ENCODE measurements at regions not wholly inside any gene's neighbourhood (a gene's known extent, or its start where the extent isn't known, plus 50 kb on each side); places are given as distances from the start of the nearest gene placed in this dataset.
A peak's percentile ranks its signal among the peaks of the same experiment; 100 is the strongest.

DNA sequence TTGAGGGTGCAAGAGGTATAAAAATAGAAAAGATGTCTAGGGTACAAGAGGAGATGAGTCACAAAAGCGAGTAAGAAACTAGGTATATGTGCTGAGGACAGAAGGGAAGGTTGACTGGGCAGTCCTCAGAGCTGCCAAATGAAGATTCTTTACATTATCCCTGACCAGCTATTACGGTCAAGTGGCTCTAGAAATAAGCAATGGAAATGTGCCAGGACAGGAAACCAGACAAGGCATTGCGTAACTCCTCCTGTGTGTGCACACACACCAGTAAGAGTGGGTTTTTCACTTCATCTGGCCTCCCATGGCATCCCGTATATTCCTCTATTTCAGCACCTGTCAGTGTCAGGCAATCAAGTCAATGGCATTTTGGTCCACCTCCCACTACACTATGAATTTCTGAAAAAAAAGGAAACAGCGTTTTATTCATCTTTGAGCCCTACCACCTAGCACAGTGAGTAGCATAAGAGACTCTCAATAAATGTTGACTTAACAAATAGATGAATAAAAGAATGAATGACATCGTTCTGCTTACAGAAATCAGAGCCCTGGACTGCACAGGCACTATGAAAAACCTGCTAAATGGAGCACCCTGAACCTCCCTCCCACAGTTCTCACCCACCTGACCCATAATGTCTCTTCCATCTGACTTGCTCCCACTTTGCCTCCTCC lies 62.6 kb upstream of the KLF3 start (continued):
- TF ChIP-seq, protein P1, sequence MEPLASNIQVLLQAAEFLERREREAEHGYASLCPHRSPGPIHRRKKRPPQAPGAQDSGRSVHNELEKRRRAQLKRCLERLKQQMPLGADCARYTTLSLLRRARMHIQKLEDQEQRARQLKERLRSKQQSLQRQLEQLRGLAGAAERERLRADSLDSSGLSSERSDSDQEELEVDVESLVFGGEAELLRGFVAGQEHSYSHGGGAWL (CRISPR knock-in tag; IDR thresholded peaks at IDR 0.05), result no peak
- peak; percentile 49; the same call in 1 of the 2 replicates for TF ChIP-seq RXRB (CRISPR knock-in tag; IDR thresholded peaks at IDR 0.05; ENCODE audit: borderline replicate concordance)
- peak; percentile 62; the same call in 1 of the 2 replicates for TF ChIP-seq ZNF331 (CRISPR knock-in tag; IDR thresholded peaks at IDR 0.05)
- TF ChIP-seq BCL6 (CRISPR knock-in tag; IDR thresholded peaks at IDR 0.05), result peak; percentile 55; the same call in 1 of the 2 replicates
- TF ChIP-seq, protein P2, sequence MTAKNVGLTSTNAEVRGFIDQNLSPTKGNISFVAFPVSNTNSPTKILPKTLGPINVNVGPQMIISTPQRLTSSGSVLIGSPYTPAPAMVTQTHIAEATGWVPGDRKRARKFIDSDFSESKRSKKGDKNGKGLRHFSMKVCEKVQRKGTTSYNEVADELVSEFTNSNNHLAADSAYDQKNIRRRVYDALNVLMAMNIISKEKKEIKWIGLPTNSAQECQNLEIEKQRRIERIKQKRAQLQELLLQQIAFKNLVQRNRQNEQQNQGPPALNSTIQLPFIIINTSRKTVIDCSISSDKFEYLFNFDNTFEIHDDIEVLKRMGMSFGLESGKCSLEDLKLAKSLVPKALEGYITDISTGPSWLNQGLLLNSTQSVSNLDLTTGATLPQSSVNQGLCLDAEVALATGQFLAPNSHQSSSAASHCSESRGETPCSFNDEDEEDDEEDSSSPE (CRISPR knock-in tag; IDR thresholded peaks at IDR 0.05), result no peak
- TF ChIP-seq FOSL2 (CRISPR knock-in tag; IDR thresholded peaks at IDR 0.05), result peak; percentile 67
- no peak for TF ChIP-seq MBD4 (IDR thresholded peaks at IDR 0.05; ENCODE audit: borderline replicate concordance, low read length)
- peak; percentile 68 for TF ChIP-seq ZMYM4 (CRISPR knock-in tag; IDR thresholded peaks at IDR 0.05)
- peak; percentile 38; the same call in 1 of the 2 replicates for TF ChIP-seq ZNF12 (CRISPR knock-in tag; IDR thresholded peaks at IDR 0.05)
- TF ChIP-seq, protein P3, sequence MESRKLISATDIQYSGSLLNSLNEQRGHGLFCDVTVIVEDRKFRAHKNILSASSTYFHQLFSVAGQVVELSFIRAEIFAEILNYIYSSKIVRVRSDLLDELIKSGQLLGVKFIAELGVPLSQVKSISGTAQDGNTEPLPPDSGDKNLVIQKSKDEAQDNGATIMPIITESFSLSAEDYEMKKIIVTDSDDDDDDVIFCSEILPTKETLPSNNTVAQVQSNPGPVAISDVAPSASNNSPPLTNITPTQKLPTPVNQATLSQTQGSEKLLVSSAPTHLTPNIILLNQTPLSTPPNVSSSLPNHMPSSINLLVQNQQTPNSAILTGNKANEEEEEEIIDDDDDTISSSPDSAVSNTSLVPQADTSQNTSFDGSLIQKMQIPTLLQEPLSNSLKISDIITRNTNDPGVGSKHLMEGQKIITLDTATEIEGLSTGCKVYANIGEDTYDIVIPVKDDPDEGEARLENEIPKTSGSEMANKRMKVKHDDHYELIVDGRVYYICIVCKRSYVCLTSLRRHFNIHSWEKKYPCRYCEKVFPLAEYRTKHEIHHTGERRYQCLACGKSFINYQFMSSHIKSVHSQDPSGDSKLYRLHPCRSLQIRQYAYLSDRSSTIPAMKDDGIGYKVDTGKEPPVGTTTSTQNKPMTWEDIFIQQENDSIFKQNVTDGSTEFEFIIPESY (CRISPR knock-in tag; IDR thresholded peaks at IDR 0.05), result no peak
- TF ChIP-seq ZIK1 (CRISPR knock-in tag; IDR thresholded peaks at IDR 0.05; ENCODE audit: borderline replicate concordance, low read depth), result no peak
- TF ChIP-seq, protein P4, sequence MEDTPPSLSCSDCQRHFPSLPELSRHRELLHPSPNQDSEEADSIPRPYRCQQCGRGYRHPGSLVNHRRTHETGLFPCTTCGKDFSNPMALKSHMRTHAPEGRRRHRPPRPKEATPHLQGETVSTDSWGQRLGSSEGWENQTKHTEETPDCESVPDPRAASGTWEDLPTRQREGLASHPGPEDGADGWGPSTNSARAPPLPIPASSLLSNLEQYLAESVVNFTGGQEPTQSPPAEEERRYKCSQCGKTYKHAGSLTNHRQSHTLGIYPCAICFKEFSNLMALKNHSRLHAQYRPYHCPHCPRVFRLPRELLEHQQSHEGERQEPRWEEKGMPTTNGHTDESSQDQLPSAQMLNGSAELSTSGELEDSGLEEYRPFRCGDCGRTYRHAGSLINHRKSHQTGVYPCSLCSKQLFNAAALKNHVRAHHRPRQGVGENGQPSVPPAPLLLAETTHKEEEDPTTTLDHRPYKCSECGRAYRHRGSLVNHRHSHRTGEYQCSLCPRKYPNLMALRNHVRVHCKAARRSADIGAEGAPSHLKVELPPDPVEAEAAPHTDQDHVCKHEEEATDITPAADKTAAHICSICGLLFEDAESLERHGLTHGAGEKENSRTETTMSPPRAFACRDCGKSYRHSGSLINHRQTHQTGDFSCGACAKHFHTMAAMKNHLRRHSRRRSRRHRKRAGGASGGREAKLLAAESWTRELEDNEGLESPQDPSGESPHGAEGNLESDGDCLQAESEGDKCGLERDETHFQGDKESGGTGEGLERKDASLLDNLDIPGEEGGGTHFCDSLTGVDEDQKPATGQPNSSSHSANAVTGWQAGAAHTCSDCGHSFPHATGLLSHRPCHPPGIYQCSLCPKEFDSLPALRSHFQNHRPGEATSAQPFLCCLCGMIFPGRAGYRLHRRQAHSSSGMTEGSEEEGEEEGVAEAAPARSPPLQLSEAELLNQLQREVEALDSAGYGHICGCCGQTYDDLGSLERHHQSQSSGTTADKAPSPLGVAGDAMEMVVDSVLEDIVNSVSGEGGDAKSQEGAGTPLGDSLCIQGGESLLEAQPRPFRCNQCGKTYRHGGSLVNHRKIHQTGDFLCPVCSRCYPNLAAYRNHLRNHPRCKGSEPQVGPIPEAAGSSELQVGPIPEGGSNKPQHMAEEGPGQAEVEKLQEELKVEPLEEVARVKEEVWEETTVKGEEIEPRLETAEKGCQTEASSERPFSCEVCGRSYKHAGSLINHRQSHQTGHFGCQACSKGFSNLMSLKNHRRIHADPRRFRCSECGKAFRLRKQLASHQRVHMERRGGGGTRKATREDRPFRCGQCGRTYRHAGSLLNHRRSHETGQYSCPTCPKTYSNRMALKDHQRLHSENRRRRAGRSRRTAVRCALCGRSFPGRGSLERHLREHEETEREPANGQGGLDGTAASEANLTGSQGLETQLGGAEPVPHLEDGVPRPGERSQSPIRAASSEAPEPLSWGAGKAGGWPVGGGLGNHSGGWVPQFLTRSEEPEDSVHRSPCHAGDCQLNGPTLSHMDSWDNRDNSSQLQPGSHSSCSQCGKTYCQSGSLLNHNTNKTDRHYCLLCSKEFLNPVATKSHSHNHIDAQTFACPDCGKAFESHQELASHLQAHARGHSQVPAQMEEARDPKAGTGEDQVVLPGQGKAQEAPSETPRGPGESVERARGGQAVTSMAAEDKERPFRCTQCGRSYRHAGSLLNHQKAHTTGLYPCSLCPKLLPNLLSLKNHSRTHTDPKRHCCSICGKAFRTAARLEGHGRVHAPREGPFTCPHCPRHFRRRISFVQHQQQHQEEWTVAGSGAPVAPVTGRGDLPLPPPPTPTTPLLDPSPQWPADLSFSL (CRISPR knock-in tag; IDR thresholded peaks at IDR 0.05), result peak; percentile 65; the same call in 1 of the 2 replicates
- TF ChIP-seq KLF6 (CRISPR knock-in tag; IDR thresholded peaks at IDR 0.05), result 0 out of 2 replicates have a peak, but pooled peaks have one; percentile 34
- TF ChIP-seq ZNF614 (CRISPR knock-in tag; IDR thresholded peaks at IDR 0.05; ENCODE audit: borderline replicate concordance), result 0 out of 2 replicates have a peak, but pooled peaks have one; percentile 56
- TF ChIP-seq, protein P5, sequence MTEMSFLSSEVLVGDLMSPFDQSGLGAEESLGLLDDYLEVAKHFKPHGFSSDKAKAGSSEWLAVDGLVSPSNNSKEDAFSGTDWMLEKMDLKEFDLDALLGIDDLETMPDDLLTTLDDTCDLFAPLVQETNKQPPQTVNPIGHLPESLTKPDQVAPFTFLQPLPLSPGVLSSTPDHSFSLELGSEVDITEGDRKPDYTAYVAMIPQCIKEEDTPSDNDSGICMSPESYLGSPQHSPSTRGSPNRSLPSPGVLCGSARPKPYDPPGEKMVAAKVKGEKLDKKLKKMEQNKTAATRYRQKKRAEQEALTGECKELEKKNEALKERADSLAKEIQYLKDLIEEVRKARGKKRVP (CRISPR knock-in tag; IDR thresholded peaks at IDR 0.05), result 0 out of 4 replicates have a peak, but pooled peaks of 1 of the 2 experiments have one; percentile 27
- TF ChIP-seq, protein P6, sequence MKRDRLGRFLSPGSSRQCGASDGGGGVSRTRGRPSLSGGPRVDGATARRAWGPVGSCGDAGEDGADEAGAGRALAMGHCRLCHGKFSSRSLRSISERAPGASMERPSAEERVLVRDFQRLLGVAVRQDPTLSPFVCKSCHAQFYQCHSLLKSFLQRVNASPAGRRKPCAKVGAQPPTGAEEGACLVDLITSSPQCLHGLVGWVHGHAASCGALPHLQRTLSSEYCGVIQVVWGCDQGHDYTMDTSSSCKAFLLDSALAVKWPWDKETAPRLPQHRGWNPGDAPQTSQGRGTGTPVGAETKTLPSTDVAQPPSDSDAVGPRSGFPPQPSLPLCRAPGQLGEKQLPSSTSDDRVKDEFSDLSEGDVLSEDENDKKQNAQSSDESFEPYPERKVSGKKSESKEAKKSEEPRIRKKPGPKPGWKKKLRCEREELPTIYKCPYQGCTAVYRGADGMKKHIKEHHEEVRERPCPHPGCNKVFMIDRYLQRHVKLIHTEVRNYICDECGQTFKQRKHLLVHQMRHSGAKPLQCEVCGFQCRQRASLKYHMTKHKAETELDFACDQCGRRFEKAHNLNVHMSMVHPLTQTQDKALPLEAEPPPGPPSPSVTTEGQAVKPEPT (CRISPR knock-in tag; IDR thresholded peaks at IDR 0.05; ENCODE audit: low read depth), result no peak
